H1 (cell line): ENCODE measurements at regions not wholly inside any gene's neighbourhood (a gene's known extent, or its start where the extent isn't known, plus 50 kb on each side); places are given as distances from the start of the nearest gene placed in this dataset.

Experiments
- CEBPB ChIP-seq: IDR thresholded peaks from 2 replicates; pipeline ENCODE4 v1.6.1; 2012; ENCODE audit warnings: low read depth, low read length
- CTCF ChIP-seq, 3 experiments: IDR thresholded peaks; 1 replicate in 2 of 3; 2 replicates in 1 of 3; pipeline versions ENCODE4 v1.5.1 to v1.6.1; 2011; ENCODE audit warnings: low read length in 3 of 3, mild to moderate bottlenecking in 3 of 3, inconsistent platforms in 2 of 3, low read depth in 1 of 3, moderate library complexity in 1 of 3; ENCODE audit not compliant: insufficient read depth in 1 of 3; ENCODE audit errors: control extremely low read depth in 1 of 3
- EZH2 ChIP-seq: fragments of 200-600 bp; sonication (generic); IDR thresholded peaks from 2 replicates; pipeline ENCODE4 v1.7.1; 2012; ENCODE audit warnings: low read depth, mild to moderate bottlenecking, moderate library complexity, low read length, inconsistent platforms; ENCODE audit not compliant: severe bottlenecking
- GABPA ChIP-seq: IDR thresholded peaks from 2 replicates; pipeline ENCODE4 v1.6.1; 2011; ENCODE audit warnings: mild to moderate bottlenecking, low read length, moderate library complexity, borderline replicate concordance; ENCODE audit not compliant: insufficient read depth
- MAX ChIP-seq: IDR thresholded peaks from 2 replicates; pipeline ENCODE4 v1.6.1; 2012; ENCODE audit warnings: inconsistent platforms
- PHF8 ChIP-seq: fragments of 200-600 bp; sonication (generic); conservative IDR thresholded peaks from 2 replicates; pipeline ENCODE4 v1.7.1; 2012; ENCODE audit warnings: low read depth, mild to moderate bottlenecking, inconsistent platforms, low read length, moderate library complexity
- POLR2A ChIP-seq, 2 experiments: IDR thresholded peaks; 1 replicate in 1 of 2; 2 replicates in 1 of 2; pipeline ENCODE4 v1.6.1; 2011; ENCODE audit warnings: low read depth in 2 of 2, low read length in 2 of 2, mild to moderate bottlenecking in 2 of 2; ENCODE audit errors: control extremely low read depth in 1 of 2
- POLR2AphosphoS5 ChIP-seq: IDR thresholded peaks from 2 replicates; pipeline ENCODE4 v1.6.1; 2011; ENCODE audit warnings: low read depth, low read length
- SAP30 ChIP-seq: fragments of 300-600 bp; sonication (generic); IDR thresholded peaks from 2 replicates; pipeline ENCODE4 v1.7.1; 2012; ENCODE audit warnings: low read length, moderate library complexity, mild to moderate bottlenecking, inconsistent platforms; ENCODE audit not compliant: insufficient read depth, insufficient replicate concordance
- SRF ChIP-seq: IDR thresholded peaks from 2 replicates; pipeline ENCODE4 v1.6.1; 2011; ENCODE audit warnings: mild to moderate bottlenecking, low read depth, low read length, moderate library complexity
- YY1 ChIP-seq: IDR thresholded peaks from 2 replicates; pipeline ENCODE4 v1.6.1; 2011; ENCODE audit warnings: low read depth, mild to moderate bottlenecking, low read length

DNA sequence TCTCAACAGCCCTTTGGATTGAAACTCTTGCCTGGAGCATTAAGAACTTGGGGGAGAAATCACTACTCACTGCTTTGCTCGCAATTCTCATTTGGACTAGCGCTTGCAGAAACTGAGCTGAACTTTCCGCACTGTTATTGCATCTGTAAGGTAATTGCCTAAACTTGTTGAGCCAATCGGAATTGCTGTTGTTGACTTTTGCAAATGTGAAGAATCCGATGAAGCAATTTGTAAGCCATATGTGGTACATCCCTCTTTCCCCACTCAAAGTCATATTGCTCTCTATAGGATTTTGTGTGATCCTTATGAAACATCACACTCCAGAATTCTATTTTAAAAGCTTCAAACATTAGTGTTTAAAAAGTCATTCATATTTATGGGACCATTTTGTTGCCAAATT, 191.7 kb upstream of the GBE1 start:
- no peak for TF ChIP-seq CEBPB
- TF ChIP-seq GABPA: no peak
- no peak for TF ChIP-seq CTCF (IDR thresholded peaks at IDR 0.05; ENCODE audit: control extremely low read depth in 1 of 3, insufficient read depth in 1 of 3, low read depth in 1 of 3, low read length in 3 of 3)
- TF ChIP-seq YY1: no peak
- TF ChIP-seq POLR2A (IDR thresholded peaks at IDR 0.05; ENCODE audit: control extremely low read depth in 1 of 2, low read depth in 2 of 2, low read length in 2 of 2): no peak
- TF ChIP-seq MAX: no peak
- no peak for TF ChIP-seq EZH2
- no peak for TF ChIP-seq SRF
- no peak for TF ChIP-seq SAP30
- no peak for TF ChIP-seq POLR2AphosphoS5
- no peak for TF ChIP-seq PHF8
